WTC11 (cell line): ENCODE measurements at regions not wholly inside any gene's neighbourhood (a gene's known extent, or its start where the extent isn't known, plus 50 kb on each side); places are given as distances from the start of the nearest gene placed in this dataset.

Experiments
- NR2C2 ChIP-seq: sonication (generic); formaldehyde crosslinking; IDR thresholded peaks from 2 replicates; pipeline ENCODE4 v1.8.0; 2022; ENCODE audit warnings: mild to moderate bottlenecking, missing genetic modification reagents
- ZNF232 ChIP-seq: sonication (generic); formaldehyde crosslinking; IDR thresholded peaks from 2 replicates; pipeline ENCODE4 v1.8.0; 2022; ENCODE audit warnings: mild to moderate bottlenecking, missing genetic modification reagents

DNA sequence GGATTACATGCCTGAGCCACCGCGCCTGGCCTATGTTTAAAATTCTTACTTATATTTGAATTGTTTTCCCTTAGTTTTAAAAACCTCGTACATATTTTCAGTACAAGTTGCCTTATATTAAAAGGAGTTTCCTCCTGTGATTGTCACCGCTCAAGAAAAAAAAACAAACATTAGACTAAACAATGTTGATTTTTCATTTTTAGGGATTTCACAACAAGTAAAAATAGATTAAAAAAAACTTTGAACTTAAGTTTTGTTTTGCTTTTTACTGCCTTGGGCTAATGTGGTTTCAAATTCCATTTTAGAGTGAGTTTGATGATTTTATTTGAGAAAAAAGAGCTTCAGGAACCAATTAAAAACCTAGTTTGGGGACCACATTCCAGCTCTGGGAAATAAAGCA lies 1196.6 kb upstream of the CDH18 start:
- TF ChIP-seq NR2C2 (CRISPR knock-in tag) (no peak), ZNF232 (CRISPR knock-in tag) (no peak)
